Tibial nerve (tissue), 4 donors: ENCODE measurements at regions not wholly inside any gene's neighbourhood (a gene's known extent, or its start where the extent isn't known, plus 50 kb on each side); places are given as distances from the start of the nearest gene placed in this dataset.

Source experiments
- EP300 ChIP-seq, 2 donors: sonication (generic); formaldehyde crosslinking; IDR thresholded peaks; one replicate each; pipeline ENCODE4 v1.6.1; 2017; ENCODE audit warnings: antibody characterized with exemption in 2 of 2, mild to moderate bottlenecking in 1 of 2
- POLR2A ChIP-seq, 2 donors: fragments of 450-650 bp; IDR thresholded peaks; one replicate each; pipeline ENCODE4 v1.6.1; 2017; ENCODE audit warnings: antibody characterized with exemption in 2 of 2, mild to moderate bottlenecking in 2 of 2, moderate library complexity in 2 of 2
- TF ChIP-seq, protein P1 (sequence below), 5 experiments: fragments of 200-600 bp in 3 of 5; fragments of 450-650 bp in 2 of 5; sonication (generic) in 3 of 5; IDR thresholded peaks; one replicate each; pipeline ENCODE4 v1.5.1; 2016 to 2019; ENCODE audit warnings: antibody characterized with exemption in 5 of 5, mild to moderate bottlenecking in 3 of 5, moderate library complexity in 2 of 5

DNA sequence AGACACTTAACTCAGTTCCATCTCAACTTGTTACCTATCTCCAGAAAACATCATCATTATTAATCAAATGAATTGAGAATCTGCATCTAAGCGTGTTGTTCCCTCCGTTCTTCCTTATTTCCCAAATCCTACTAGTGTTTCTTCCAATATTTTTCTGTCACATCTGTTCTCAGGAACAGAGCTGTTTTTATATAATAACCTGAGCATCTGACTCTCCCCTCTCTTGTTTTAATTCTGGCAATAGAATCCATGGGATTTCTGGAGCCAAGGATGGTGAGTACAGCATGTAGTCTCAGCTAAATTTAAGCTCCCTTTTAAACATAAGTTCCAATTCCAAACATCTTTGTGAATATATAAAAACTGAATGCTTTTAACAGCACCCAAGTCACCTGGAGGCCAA, 558.3 kb downstream of the DTWD2 start:
- TF ChIP-seq, protein P1, sequence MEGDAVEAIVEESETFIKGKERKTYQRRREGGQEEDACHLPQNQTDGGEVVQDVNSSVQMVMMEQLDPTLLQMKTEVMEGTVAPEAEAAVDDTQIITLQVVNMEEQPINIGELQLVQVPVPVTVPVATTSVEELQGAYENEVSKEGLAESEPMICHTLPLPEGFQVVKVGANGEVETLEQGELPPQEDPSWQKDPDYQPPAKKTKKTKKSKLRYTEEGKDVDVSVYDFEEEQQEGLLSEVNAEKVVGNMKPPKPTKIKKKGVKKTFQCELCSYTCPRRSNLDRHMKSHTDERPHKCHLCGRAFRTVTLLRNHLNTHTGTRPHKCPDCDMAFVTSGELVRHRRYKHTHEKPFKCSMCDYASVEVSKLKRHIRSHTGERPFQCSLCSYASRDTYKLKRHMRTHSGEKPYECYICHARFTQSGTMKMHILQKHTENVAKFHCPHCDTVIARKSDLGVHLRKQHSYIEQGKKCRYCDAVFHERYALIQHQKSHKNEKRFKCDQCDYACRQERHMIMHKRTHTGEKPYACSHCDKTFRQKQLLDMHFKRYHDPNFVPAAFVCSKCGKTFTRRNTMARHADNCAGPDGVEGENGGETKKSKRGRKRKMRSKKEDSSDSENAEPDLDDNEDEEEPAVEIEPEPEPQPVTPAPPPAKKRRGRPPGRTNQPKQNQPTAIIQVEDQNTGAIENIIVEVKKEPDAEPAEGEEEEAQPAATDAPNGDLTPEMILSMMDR (IDR thresholded peaks at IDR 0.05): no peak
- TF ChIP-seq POLR2A (IDR thresholded peaks at IDR 0.05) (no peak), EP300 (IDR thresholded peaks at IDR 0.05) (no peak)
